ENCODE measurements at regions not wholly inside any gene's neighbourhood (a gene's known extent, or its start where the extent isn't known, plus 50 kb on each side); places are given as distances from the start of the nearest gene placed in this dataset.
"Not testable (repeated sequence)": the region's sequence is repeated elsewhere in the genome, so short reads cannot be mapped to it uniquely, and the experiment has no call there.

GRCh38 chr5:18605186-18605585 is 970.9 kb downstream of the TAF11L14 start:
- TF ChIP-seq CTCF (IDR thresholded peaks at IDR 0.05), result no peak
- DNase-seq, result no peak
- no peak for FAIRE-seq
- Histone ChIP-seq H3K4me1 (no peaks in the 10 kb centered on the region), H3K4me3 (no peak overlapping the region), H3K27ac (no peak overlapping the region), H3K36me3 (no peaks in the 10 kb centered on the region), H3K27me3 (no peaks in the 10 kb centered on the region), H3K9me3 (no peaks in the 10 kb centered on the region)
- no peak for ATAC-seq
- intact Hi-C loops (cut with DNase I), result no loop called here

- ATAC-seq (no peak), DNase-seq (no peak), FAIRE-seq (no peak)
- no peaks in the 10 kb centered on the region for H3K4me1 ChIP-seq
- intact Hi-C loops (cut with DNase I), result no loop called here
- no peak overlapping the region for H3K4me3 ChIP-seq
- no peaks in the 10 kb centered on the region for H3K9me3 ChIP-seq
- TF ChIP-seq CTCF (IDR thresholded peaks at IDR 0.05), result no peak
- H3K36me3 ChIP-seq, result no peaks in the 10 kb centered on the region
- no peaks in the 10 kb centered on the region for H3K27me3 ChIP-seq
- 53 to 76% methylated on average over 5 of the region's 5 CpGs for WGBS, 2 donors
- H3K27ac ChIP-seq, result no peak overlapping the region
Observed at GRCh38 chr5:18607570-18607969, 973.3 kb downstream of the TAF11L14 start.

- H3K27ac ChIP-seq; H3K27me3 ChIP-seq; H3K4me1 ChIP-seq; intact Hi-C loops (cut with DNase I); H3K9me3 ChIP-seq; H3K4me3 ChIP-seq; DNase-seq; ATAC-seq; H3K36me3 ChIP-seq; FAIRE-seq: not testable (repeated sequence)
- WGBS, 2 donors, result 46 to 65% methylated on average over 2 of the region's 2 CpGs
Observed at GRCh38 chr5:18617191-18617590, 982.9 kb downstream of the TAF11L14 start.

- 94 to 95% methylated on average over 2 of the region's 2 CpGs for WGBS, 2 donors
- no peaks in the 10 kb centered on the region for H3K9me3 ChIP-seq
- no peak for TF ChIP-seq CTCF (IDR thresholded peaks at IDR 0.05)
- ATAC-seq, result no peak
- no peaks in the 10 kb centered on the region for H3K27me3 ChIP-seq
- no peak overlapping the region for H3K27ac ChIP-seq
- no peaks in the 10 kb centered on the region for H3K36me3 ChIP-seq
- intact Hi-C loops (cut with DNase I), result no loop called here
- no peak for FAIRE-seq
- no peak overlapping the region for H3K4me3 ChIP-seq
- DNase-seq, result no peak
- H3K4me1 ChIP-seq, result no peaks in the 10 kb centered on the region
Observed at GRCh38 chr5:18630458-18631045, 996.3 kb downstream of the TAF11L14 start.

DNA sequence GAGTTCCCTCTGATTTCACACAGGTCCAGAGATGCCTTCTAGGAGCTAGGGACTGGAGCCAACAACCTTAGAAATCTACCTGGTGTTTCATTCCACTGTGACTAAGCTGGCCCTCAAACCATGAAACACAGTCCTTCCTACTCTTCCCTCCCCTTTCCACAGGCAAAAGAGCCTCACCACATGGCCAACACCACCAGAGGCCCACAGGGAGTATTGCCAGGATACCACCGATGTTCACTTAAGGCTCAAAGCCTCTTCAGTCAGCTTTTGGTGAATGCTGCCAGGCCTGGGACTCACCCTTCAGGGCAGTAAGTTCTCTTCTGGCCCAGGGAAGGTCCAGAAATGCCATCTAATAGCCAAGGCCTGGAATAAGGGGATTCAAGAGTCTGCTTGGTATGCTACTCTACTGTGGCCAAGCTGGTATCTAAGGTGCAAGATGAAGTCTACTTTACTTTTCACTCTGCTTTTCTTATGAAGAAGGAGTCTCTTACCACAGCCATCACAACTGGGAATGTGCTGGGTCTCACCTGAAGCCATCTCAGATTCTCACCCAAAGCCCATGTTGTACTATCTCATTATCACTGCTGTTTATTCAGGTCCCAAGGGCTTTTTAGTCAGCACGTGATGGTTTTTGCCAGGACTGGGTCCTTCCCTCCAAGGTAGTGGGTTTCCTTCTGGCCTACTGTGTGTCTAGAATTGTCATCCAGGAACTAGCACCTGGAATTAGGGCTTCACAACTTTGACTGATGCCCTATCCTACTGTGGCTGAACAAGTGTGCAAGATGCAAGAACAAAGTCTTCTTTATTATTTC is 1018.4 kb downstream of the TAF11L14 start:
- H3K27me3 ChIP-seq, result no peaks in the 10 kb centered on the region
- H3K4me3 ChIP-seq, result no peak overlapping the region
- no peaks in the 10 kb centered on the region for H3K4me1 ChIP-seq
- H3K36me3 ChIP-seq, result no peaks in the 10 kb centered on the region
- H3K9me3 ChIP-seq, result no peaks in the 10 kb centered on the region
- intact Hi-C loops (cut with DNase I), result no loop called here
- ATAC-seq, result no peak
- no peak for FAIRE-seq
- WGBS, 2 donors, result 74 to 82% methylated on average over 2 of the region's 2 CpGs
- no peak overlapping the region for H3K27ac ChIP-seq
- no peak for DNase-seq
- no peak for TF ChIP-seq CTCF (IDR thresholded peaks at IDR 0.05)
